DMS 273 (cell line): ENCODE measurements at regions not wholly inside any gene's neighbourhood (a gene's known extent, or its start where the extent isn't known, plus 50 kb on each side); places are given as distances from the start of the nearest gene placed in this dataset.

ENCODE experiments used
- DNase-seq: peaks from one replicate; lab custom pipeline; 2025; ENCODE audit not compliant: unreplicated experiment; lab: John Stamatoyannopoulos, UW

DNA sequence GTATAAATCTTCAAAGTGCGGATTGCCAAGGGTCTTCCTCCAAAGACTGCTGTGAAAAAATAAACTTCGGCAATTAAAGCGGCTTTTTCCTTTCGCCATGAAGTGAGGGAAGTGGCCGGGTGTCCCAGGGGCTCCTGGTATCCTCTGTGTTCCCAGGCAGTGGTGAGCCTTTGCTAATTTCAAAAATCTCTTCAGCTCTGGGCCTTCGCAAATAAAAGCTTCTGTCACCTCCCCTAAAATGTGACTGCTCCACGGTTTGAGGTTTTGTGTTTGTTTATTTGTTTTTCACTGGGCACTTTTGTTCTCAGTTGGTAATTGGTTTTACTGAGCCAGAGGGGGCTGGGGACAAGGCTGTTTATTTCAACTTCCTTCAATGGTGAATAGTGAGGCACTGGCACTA is 270.1 kb upstream of the POU3F3 start:
- DNase-seq = no peak

DNA sequence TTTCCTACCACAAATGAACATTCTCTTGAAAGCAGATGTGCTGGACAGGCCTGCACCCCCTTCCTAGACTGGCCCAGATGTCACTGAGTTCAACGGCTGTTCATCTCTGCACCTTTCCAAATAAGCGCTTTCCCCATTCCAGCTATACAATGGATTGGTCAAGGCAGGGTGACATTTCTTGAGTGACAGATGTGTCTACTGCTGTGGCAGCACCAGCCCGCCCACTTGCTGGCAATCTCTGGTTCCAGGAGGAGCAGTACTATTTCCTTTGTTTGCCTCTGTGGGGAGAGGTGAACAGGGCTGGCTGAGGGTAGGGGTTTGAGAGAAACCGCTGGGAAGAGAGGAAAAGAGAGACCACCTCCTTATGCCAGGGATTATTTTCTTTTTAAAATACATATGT is 269.5 kb upstream of the POU3F3 start:
- DNase-seq = peak; percentile 33

DNA sequence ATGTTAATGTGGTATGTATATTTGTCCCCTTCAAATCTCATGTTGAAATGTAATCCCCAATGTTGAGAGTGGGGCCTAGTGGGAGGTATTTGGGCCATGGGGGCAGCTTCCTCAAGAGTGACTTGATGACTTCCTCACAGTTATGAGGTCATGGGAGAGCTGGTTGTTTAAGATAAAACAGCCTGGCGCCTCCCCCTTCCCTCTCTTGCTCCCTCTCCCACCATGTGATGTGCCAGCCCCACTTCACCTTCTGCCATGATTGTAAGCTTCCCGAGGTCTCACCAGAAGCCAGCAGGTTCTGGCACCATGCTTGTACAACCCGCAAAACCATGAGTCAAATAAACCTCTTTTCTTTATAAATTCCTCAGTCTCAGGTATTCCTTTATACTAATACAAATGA is 258.3 kb upstream of the POU3F3 start:
- DNase-seq = no peak

DNA sequence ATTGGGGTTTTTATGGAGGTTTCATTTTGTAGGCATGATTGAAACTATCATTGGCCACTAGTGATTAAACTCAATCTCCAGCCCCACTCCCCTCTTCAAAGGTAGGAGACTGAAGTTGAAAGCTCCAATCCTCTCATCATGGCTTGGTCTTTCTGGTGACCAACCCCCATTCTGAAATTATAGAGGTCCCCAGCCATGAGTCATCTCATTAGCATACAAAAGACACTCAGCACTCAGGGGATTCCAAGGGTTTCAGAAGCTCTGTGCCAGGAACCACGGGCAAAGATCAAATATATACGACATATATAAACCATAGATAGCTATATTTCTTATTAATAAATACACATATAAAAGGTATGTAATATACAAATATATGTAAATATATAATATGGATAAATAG is 256.0 kb upstream of the POU3F3 start:
- no peak for DNase-seq

DNA sequence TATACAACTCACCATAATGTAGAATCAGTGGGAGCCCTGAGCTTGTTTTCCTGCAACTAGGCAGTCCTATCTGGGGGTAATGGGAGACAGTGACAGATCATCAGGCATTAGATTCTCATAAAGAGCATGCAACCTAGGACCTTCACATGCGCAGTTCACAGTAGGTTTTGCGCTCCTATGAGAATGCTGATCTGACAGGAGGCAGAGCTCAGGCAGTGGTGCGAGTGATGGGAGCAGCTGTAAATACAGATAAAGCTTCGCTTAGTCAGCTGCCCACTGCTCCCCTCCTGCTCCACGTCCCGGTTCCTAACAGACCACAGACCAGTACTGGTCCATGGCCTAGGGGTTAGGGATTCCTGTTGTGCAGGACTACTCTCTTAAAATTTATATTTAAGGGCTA is 255.3 kb upstream of the POU3F3 start:
- no peak for DNase-seq

GRCh38 chr2:104599787-104600510 is 254.0 kb upstream of the POU3F3 start:
- no peak for DNase-seq

DNA sequence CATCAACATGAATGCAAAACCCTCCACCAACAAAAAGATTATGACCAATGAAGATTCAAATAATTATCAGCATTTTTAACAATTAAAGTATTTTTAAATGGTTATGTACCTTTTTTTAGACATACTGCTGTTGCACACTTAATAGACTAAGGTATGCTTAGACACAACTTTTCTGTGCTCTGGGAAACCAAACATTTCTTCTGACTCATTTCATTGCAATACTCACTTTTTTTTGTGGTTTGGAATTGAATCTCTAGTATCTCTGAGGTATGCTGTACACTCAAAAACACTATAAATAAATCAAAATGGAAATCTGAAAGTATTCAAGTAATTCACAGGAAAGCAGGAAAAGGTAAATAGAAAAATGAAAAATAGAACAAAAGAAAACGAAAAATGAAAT is 247.9 kb upstream of the POU3F3 start:
- no peak for DNase-seq

DNA sequence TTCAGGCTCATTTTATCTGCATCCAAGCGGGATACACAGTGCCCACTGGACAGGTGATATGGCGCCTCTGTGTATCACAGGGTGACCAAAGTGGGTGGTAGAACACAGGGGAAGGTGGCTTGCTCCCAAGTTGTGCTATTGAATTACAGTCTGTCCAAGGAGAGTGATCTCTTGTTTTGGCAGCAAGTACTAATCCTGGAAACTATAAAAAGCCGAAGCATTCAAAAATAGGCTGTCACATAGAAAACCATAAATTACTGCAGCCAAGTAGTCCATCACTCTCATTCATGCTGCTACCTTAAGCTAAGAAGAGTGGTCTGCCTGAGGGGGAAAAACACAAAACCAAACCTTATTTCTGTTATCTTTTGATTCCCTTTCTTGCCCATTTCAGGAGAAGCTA is 237.1 kb upstream of the POU3F3 start:
- DNase-seq = no peak

- no peak for DNase-seq
Measured at GRCh38 chr2:104620801-104621200, 233.1 kb upstream of the POU3F3 start.

- DNase-seq = no peak
Measured at GRCh38 chr2:104635608-104636007, 218.3 kb upstream of the POU3F3 start.

DNA sequence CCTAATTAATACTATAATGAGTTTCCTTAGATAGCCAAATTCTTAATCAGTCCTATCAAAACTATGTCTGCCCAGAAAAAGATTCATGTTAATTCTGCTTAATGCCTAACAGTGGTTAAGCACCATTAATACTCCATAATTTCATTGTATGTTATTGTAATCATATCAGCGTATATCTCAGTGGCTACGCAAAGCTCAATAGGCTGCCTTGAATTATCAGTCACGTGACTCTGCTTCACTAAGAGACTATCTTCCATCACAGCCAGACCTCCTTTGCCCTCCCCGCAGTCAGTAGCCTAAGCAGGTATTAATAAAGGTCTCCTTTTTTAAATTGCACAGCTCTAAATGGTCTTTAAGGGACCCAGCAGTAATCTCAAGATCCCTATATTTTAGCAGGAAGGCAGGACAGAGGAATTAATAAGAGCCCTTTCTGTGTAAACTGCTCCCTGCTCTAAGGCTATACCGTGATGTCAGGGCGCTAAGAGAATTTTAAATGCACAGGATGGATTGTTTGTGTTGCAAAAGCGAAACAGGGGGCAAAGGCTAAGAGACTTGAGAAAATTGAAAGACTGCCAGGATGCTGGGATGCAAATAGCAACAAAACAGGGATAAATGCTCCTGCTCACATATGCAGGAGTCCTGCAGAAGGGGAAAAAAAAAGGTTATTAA is 215.6 kb upstream of the POU3F3 start:
- DNase-seq = no peak

DNA sequence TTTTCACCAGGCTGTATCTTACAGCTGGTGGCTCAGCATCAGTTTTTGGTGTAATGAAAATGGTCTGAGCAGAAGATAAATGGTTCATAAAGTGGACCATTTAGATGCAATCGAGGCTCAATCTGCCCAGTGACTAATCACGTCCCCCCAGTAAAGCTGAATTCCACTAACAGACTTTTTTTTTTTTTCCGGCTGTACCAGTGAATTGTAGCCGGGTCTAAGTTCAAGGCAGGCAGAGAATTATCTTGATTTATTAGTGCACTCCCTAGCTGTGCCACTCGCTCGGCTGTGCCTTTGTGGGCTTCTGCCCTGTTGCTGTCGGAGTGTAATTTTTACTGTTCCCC is 215.1 kb upstream of the POU3F3 start:
- DNase-seq = no peak

- DNase-seq = no peak
Measured at GRCh38 chr2:104641786-104642185, 212.1 kb upstream of the POU3F3 start.

DNA sequence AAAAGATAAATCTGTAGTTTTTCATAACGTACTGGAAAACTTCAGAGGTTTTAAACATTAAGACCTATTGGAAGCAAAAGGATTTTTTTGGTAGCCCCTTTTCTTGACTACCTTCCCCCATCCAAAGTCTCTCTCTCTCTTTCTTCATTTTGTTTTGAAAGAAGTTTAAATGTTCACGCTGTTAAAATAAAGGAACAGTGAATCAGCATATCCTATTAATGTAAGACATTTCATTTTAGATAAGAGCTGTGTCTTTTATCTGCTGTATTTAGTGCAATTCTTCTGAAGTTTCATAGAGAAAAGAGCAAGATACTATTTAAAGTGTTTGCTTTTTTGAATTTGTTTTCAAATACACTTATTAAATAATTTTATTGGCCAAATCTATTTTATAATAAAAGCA is 205.5 kb upstream of the POU3F3 start:
- no peak for DNase-seq

DNA sequence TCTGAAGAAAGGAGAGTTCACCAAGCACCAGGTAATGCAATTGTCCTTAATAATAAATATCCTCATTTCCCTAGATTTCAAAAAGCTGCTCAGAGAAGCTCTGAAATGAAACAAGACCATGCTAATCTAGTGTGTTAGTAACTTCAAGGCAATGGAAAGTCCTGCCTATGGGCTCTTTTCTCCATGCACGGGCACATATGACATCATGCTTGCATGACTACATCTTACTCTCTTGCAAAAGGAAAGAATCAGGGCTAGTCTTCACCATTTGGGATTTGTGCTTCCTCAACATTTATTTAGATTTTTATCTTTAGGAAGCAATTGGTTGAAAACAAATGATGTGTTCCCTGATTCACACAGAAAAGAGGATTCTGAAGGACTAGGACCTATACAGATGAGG is 204.0 kb upstream of the POU3F3 start:
- no peak for DNase-seq

GRCh38 chr2:104650405-104650996 is 203.4 kb upstream of the POU3F3 start:
- no peak for DNase-seq

- DNase-seq = no peak
Measured at GRCh38 chr2:104654811-104655210, 199.1 kb upstream of the POU3F3 start.

- DNase-seq = no peak
Measured at GRCh38 chr2:104656571-104657163, 197.2 kb upstream of the POU3F3 start.

- no peak for DNase-seq
Measured at GRCh38 chr2:104658144-104658835, 195.6 kb upstream of the POU3F3 start.

- DNase-seq = no peak
Measured at GRCh38 chr2:104658904-104659591, 194.9 kb upstream of the POU3F3 start.

GRCh38 chr2:104660991-104661390 is 192.9 kb upstream of the POU3F3 start:
- DNase-seq = no peak
